AG09319 (cell line): ENCODE measurements at regions not wholly inside any gene's neighbourhood (a gene's known extent, or its start where the extent isn't known, plus 50 kb on each side); places are given as distances from the start of the nearest gene placed in this dataset.

Source experiments
- DNase-seq: peaks from one replicate; pipeline ENCODE4 v3.0.0-alpha.2; 2010; ENCODE audit warnings: low read depth; ENCODE audit errors: extremely low read depth
- CTCF ChIP-seq: IDR thresholded peaks from 2 replicates; pipeline ENCODE4 v1.5.1; 2011; ENCODE audit warnings: low read depth, mild to moderate bottlenecking, inconsistent platforms, low read length, moderate library complexity

- no peak for TF ChIP-seq CTCF
- DNase-seq = no peak
Observed at GRCh38 chr6:141437011-141437410, 695.7 kb upstream of the GJE1 start.

GRCh38 chr6:141426400-141426980, 706.2 kb upstream of the GJE1 start:
- DNase-seq = no peak
- TF ChIP-seq CTCF = no peak

- DNase-seq = peak; percentile 23
- TF ChIP-seq CTCF = no peak
Observed at GRCh38 chr6:141421378-141421777, 711.3 kb upstream of the GJE1 start.

- DNase-seq = no peak
- no peak for TF ChIP-seq CTCF
Observed at GRCh38 chr6:141418076-141418475, 714.6 kb upstream of the GJE1 start.

- DNase-seq = no peak
- TF ChIP-seq CTCF = no peak
Observed at GRCh38 chr6:141415896-141416295, 716.8 kb upstream of the GJE1 start.

- no peak for TF ChIP-seq CTCF
- no peak for DNase-seq
Observed at GRCh38 chr6:141413196-141413595, 719.5 kb upstream of the GJE1 start.

GRCh38 chr6:141406761-141407160, 726.0 kb upstream of the GJE1 start:
- DNase-seq = no peak

More at GRCh38 chr6:141406761-141407160, 726.0 kb upstream of the GJE1 start:
- TF ChIP-seq CTCF = no peak
